MM.1S (cell line): ENCODE measurements at regions not wholly inside any gene's neighbourhood (a gene's known extent, or its start where the extent isn't known, plus 50 kb on each side); places are given as distances from the start of the nearest gene placed in this dataset.

ENCODE experiments used
- CTCF ChIP-seq: fragments of 300-600 bp; sonication (generic); IDR thresholded peaks from 2 replicates; pipeline ENCODE4 v1.5.1; 2016; ENCODE audit warnings: antibody characterized with exemption, low read length, mixed read lengths
- EZH2 ChIP-seq: fragments of 300-600 bp; sonication (generic); optimal IDR thresholded peaks from 2 replicates; pipeline ENCODE3; 2017; ENCODE audit warnings: low read depth, mild to moderate bottlenecking, antibody characterized with exemption, low read length, mixed read lengths
- EZH2phosphoT487 ChIP-seq: fragments of 300-600 bp; sonication (generic); IDR thresholded peaks from 2 replicates; pipeline ENCODE4 v1.6.1; 2018; ENCODE audit warnings: antibody characterized with exemption, low read length

GRCh38 chr6:95365454-95365853 lies 211.9 kb upstream of the MANEA start:
- no peak for TF ChIP-seq CTCF
- TF ChIP-seq EZH2 = no peak
- no peak for TF ChIP-seq EZH2phosphoT487
